ENCODE measurements at regions not wholly inside any gene's neighbourhood (a gene's known extent, or its start where the extent isn't known, plus 50 kb on each side); places are given as distances from the start of the nearest gene placed in this dataset.

GRCh38 chr1:10868599-10868965 lies 72.1 kb upstream of the CASZ1 start:
- TF ChIP-seq, protein P1, sequence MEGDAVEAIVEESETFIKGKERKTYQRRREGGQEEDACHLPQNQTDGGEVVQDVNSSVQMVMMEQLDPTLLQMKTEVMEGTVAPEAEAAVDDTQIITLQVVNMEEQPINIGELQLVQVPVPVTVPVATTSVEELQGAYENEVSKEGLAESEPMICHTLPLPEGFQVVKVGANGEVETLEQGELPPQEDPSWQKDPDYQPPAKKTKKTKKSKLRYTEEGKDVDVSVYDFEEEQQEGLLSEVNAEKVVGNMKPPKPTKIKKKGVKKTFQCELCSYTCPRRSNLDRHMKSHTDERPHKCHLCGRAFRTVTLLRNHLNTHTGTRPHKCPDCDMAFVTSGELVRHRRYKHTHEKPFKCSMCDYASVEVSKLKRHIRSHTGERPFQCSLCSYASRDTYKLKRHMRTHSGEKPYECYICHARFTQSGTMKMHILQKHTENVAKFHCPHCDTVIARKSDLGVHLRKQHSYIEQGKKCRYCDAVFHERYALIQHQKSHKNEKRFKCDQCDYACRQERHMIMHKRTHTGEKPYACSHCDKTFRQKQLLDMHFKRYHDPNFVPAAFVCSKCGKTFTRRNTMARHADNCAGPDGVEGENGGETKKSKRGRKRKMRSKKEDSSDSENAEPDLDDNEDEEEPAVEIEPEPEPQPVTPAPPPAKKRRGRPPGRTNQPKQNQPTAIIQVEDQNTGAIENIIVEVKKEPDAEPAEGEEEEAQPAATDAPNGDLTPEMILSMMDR (IDR thresholded peaks at IDR 0.05; ENCODE audit: low read depth, low read length, missing input control), result no peak
- TF ChIP-seq MAX (IDR thresholded peaks at IDR 0.05) (no peak), EGR1 (IDR thresholded peaks at IDR 0.05; ENCODE audit: low read depth in 2 of 2) (no peak), GABPA (IDR thresholded peaks at IDR 0.05 in 1 of 2, conservative IDR thresholded peaks at IDR 0.05 in 1 of 2) (no peak), TAF1 (conservative IDR thresholded peaks at IDR 0.05) (no peak), FOXA1 (IDR thresholded peaks at IDR 0.05) (no peak)
- TF ChIP-seq, protein P2, sequence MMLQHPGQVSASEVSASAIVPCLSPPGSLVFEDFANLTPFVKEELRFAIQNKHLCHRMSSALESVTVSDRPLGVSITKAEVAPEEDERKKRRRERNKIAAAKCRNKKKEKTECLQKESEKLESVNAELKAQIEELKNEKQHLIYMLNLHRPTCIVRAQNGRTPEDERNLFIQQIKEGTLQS (IDR thresholded peaks at IDR 0.05), result no peak
